Mucosa of descending colon (tissue), 3 donors: ENCODE measurements at regions not wholly inside any gene's neighbourhood (a gene's known extent, or its start where the extent isn't known, plus 50 kb on each side); places are given as distances from the start of the nearest gene placed in this dataset.

ENCODE experiments used
- ATAC-seq: fragments of 200-7000 bp; cut with Tn5 transposase; one replicate; pipeline ENCODE4 v1.9.1; 2020; ENCODE audit warnings: mild to moderate bottlenecking, moderate library complexity
- DNase-seq, 3 donors: peaks; one replicate each; pipeline ENCODE4 v3.0.0-alpha.2; 2020
- H3K36me3 ChIP-seq: fragments of 200-600 bp; one replicate; pipeline ENCODE4 v1.8.0; 2021; ENCODE audit warnings: low read depth, mild to moderate bottlenecking
- H3K4me1 ChIP-seq: fragments of 200-600 bp; one replicate; pipeline ENCODE4 v1.8.0; 2021; ENCODE audit warnings: low read depth, mild to moderate bottlenecking
- H3K4me3 ChIP-seq: fragments of 200-600 bp; one replicate; pipeline ENCODE4 v1.8.0; 2021; ENCODE audit warnings: mild to moderate bottlenecking
- H3K9me3 ChIP-seq: fragments of 200-600 bp; one replicate; pipeline ENCODE4 v1.8.0; 2021; ENCODE audit warnings: mild to moderate bottlenecking
- intact Hi-C, 2 donors: fragments of 100-400 bp; cut with DNase I in 1 of 2; cut with micrococcal nuclease in 1 of 2; formaldehyde crosslinking; loops; one replicate each; pipeline versions ENCODE4 v1.11.0 to v1.11.1; 2022; cut with DNase I, micrococcal nuclease
- TF ChIP-seq, protein P1 (sequence below): fragments of 200-600 bp; IDR thresholded peaks from one replicate; pipeline ENCODE4 v1.8.0; 2022; ENCODE audit warnings: antibody characterized with exemption, mild to moderate bottlenecking
- donor health status: DM: no; HTN: no; CAD: no; lungs with moderate emphysema.
- donor health status: DM: no; HTN: no; CAD: no.
- donor health status: DM: no; HTN: yes; CAD: no.

- H3K4me3 ChIP-seq, result no peak overlapping the region
- H3K36me3 ChIP-seq, result no peaks in the 10 kb centered on the region
- peak; percentile 10 for ATAC-seq
- no peaks in the 10 kb centered on the region for H3K9me3 ChIP-seq
- intact Hi-C loops, result no loop called here
- no peak for DNase-seq
- H3K4me1 ChIP-seq, result no peaks in the 10 kb centered on the region
- TF ChIP-seq, protein P1, sequence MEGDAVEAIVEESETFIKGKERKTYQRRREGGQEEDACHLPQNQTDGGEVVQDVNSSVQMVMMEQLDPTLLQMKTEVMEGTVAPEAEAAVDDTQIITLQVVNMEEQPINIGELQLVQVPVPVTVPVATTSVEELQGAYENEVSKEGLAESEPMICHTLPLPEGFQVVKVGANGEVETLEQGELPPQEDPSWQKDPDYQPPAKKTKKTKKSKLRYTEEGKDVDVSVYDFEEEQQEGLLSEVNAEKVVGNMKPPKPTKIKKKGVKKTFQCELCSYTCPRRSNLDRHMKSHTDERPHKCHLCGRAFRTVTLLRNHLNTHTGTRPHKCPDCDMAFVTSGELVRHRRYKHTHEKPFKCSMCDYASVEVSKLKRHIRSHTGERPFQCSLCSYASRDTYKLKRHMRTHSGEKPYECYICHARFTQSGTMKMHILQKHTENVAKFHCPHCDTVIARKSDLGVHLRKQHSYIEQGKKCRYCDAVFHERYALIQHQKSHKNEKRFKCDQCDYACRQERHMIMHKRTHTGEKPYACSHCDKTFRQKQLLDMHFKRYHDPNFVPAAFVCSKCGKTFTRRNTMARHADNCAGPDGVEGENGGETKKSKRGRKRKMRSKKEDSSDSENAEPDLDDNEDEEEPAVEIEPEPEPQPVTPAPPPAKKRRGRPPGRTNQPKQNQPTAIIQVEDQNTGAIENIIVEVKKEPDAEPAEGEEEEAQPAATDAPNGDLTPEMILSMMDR, result no peak
Measured at GRCh38 chr10:78953113-78953798, 115.5 kb upstream of the ZMIZ1 start.

GRCh38 chr10:78953799-78954297, 114.9 kb upstream of the ZMIZ1 start:
- no peak for DNase-seq
- Histone ChIP-seq H3K4me3 (no peak overlapping the region), H3K4me1 (no peaks in the 10 kb centered on the region), H3K36me3 (no peaks in the 10 kb centered on the region), H3K9me3 (no peaks in the 10 kb centered on the region)
- TF ChIP-seq, protein P1, result no peak
- no peak for ATAC-seq
- intact Hi-C loops, result no loop called here

DNA sequence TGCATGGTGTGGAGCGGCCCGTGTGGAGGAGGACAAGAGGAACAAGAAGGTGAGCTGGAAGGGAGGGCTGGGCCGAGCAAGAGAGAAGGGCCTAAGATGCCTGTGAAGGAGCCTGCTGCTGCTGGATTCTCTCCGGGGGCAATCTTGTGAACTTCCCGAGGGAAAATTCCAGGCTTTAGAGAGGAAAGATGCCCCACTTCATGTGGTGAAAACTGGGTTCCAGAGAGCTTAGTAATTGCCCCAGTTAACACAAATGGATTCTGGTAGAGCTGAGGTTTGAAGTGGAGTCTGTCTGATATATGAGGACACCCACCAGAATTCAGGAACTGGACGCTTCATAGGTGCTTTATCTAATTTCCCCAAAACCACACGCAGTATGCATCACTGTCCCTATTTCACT, 114.1 kb upstream of the ZMIZ1 start:
- ATAC-seq (no peak), DNase-seq (no peak)
- H3K4me3 ChIP-seq, result no peak overlapping the region
- H3K36me3 ChIP-seq, result no peaks in the 10 kb centered on the region
- intact Hi-C loops, result no loop called here
- TF ChIP-seq, protein P1, result no peak
- no peaks in the 10 kb centered on the region for H3K4me1 ChIP-seq
- H3K9me3 ChIP-seq, result no peaks in the 10 kb centered on the region

GRCh38 chr10:78955206-78955605, 113.6 kb upstream of the ZMIZ1 start:
- no peak for ATAC-seq
- intact Hi-C loops, result no loop called here

GRCh38 chr10:78956391-78956790, 112.4 kb upstream of the ZMIZ1 start:
- ATAC-seq (no peak), DNase-seq (no peak)
- Histone ChIP-seq H3K36me3 (no peaks in the 10 kb centered on the region), H3K9me3 (no peaks in the 10 kb centered on the region), H3K4me1 (no peaks in the 10 kb centered on the region), H3K4me3 (no peak overlapping the region)
- TF ChIP-seq, protein P1, result no peak
- intact Hi-C loops, result no loop called here

More at GRCh38 chr10:78955206-78955605, 113.6 kb upstream of the ZMIZ1 start:
- no peak overlapping the region for H3K4me3 ChIP-seq
- DNase-seq, result no peak
- no peaks in the 10 kb centered on the region for H3K9me3 ChIP-seq
- TF ChIP-seq, protein P1, result no peak
- H3K4me1 ChIP-seq, result no peaks in the 10 kb centered on the region
- H3K36me3 ChIP-seq, result no peaks in the 10 kb centered on the region
